IPS-15b (cell line): ENCODE measurements at regions not wholly inside any gene's neighbourhood (a gene's known extent, or its start where the extent isn't known, plus 50 kb on each side); places are given as distances from the start of the nearest gene placed in this dataset.
"Not testable (repeated sequence)": the region's sequence is repeated elsewhere in the genome, so short reads cannot be mapped to it uniquely, and the experiment has no call there.

ENCODE experiments used
- H3K27me3 ChIP-seq: one replicate; pipeline ENCODE4 v1.6.1; 2013; ENCODE audit warnings: low read length; ENCODE audit not compliant: control insufficient read depth, insufficient read depth
- H3K36me3 ChIP-seq: one replicate; pipeline ENCODE4 v1.6.1; 2013; ENCODE audit warnings: low read length; ENCODE audit not compliant: control insufficient read depth, insufficient read depth
- H3K4me1 ChIP-seq: one replicate; pipeline ENCODE4 v1.6.1; 2013; ENCODE audit warnings: mild to moderate bottlenecking, low read length; ENCODE audit not compliant: control insufficient read depth, insufficient read depth
- H3K4me3 ChIP-seq: one replicate; pipeline ENCODE4 v1.5.1; 2013; ENCODE audit warnings: low read depth, low read length
- H3K9ac ChIP-seq: one replicate; pipeline ENCODE4 v1.6.1; 2013; ENCODE audit warnings: low read depth, mild to moderate bottlenecking, low read length
- H3K9me3 ChIP-seq: one replicate; pipeline ENCODE4 v1.6.1; 2013; ENCODE audit warnings: mild to moderate bottlenecking, low read length; ENCODE audit not compliant: control insufficient read depth, insufficient read depth

- no peaks in the 10 kb centered on the region for H3K27me3 ChIP-seq
- H3K9ac ChIP-seq = no peak overlapping the region
- no peaks in the 10 kb centered on the region for H3K9me3 ChIP-seq
- no peaks in the 10 kb centered on the region for H3K36me3 ChIP-seq
- no peaks in the 10 kb centered on the region for H3K4me1 ChIP-seq
- no peak overlapping the region for H3K4me3 ChIP-seq
These were observed 732.9 kb downstream of the TDRD15 start for GRCh38 chr2:21856708-21857107.

GRCh38 chr2:21860907-21861306 is 737.1 kb downstream of the TDRD15 start:
- H3K27me3 ChIP-seq = no peaks in the 10 kb centered on the region
- H3K9ac ChIP-seq = no peak overlapping the region
- no peaks in the 10 kb centered on the region for H3K4me1 ChIP-seq
- H3K36me3 ChIP-seq = no peaks in the 10 kb centered on the region
- H3K4me3 ChIP-seq = no peak overlapping the region
- no peaks in the 10 kb centered on the region for H3K9me3 ChIP-seq

GRCh38 chr2:21866316-21866715 is 742.5 kb downstream of the TDRD15 start:
- H3K4me1 ChIP-seq = no peaks in the 10 kb centered on the region
- H3K36me3 ChIP-seq = no peaks in the 10 kb centered on the region
- H3K9me3 ChIP-seq = no peaks in the 10 kb centered on the region
- H3K9ac ChIP-seq = no peak overlapping the region
- H3K27me3 ChIP-seq = no peaks in the 10 kb centered on the region
- H3K4me3 ChIP-seq = no peak overlapping the region

GRCh38 chr2:21887881-21888280 is 764.1 kb downstream of the TDRD15 start:
- Histone ChIP-seq H3K4me1 (no peaks in the 10 kb centered on the region), H3K36me3 (no peaks in the 10 kb centered on the region), H3K9me3 (no peaks in the 10 kb centered on the region), H3K4me3 (no peak overlapping the region), H3K27me3 (no peaks in the 10 kb centered on the region), H3K9ac (no peak overlapping the region)

GRCh38 chr2:21890041-21890440 is 766.3 kb downstream of the TDRD15 start:
- Histone ChIP-seq H3K9ac (no peak overlapping the region), H3K4me1 (no peaks in the 10 kb centered on the region), H3K4me3 (no peak overlapping the region), H3K27me3 (no peaks in the 10 kb centered on the region), H3K9me3 (no peaks in the 10 kb centered on the region), H3K36me3 (no peaks in the 10 kb centered on the region)

- no peaks in the 10 kb centered on the region for H3K36me3 ChIP-seq
- H3K9ac ChIP-seq = no peak overlapping the region
- no peaks in the 10 kb centered on the region for H3K4me1 ChIP-seq
- no peaks in the 10 kb centered on the region for H3K27me3 ChIP-seq
- no peak overlapping the region for H3K4me3 ChIP-seq
- H3K9me3 ChIP-seq = no peaks in the 10 kb centered on the region
These were observed 766.9 kb downstream of the TDRD15 start for GRCh38 chr2:21890716-21891115.

DNA sequence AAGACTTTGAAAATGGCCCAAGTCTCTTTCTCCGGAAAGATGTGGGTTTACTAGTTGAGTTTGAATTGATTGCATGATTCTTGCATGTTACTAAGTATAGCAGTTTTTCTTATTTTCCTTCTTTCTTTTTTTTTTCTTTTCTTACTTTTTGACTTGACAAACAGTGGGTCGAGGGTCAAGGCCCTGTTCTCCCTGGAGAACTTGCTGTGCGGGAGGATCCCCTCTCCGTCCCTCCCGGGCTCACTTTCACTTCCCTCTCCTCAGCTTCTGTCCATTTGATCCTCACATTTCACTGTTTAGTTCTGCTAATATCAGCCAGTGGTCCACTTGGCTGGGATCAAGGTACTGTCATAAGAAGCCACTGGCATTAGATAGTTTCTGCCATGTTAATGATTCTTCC is 767.4 kb downstream of the TDRD15 start:
- Histone ChIP-seq H3K36me3 (no peaks in the 10 kb centered on the region), H3K4me1 (no peaks in the 10 kb centered on the region), H3K27me3 (no peaks in the 10 kb centered on the region), H3K9ac (no peak overlapping the region), H3K4me3 (no peak overlapping the region), H3K9me3 (no peaks in the 10 kb centered on the region)

- H3K27me3 ChIP-seq = no peaks in the 10 kb centered on the region
- H3K4me3 ChIP-seq = no peak overlapping the region
- H3K9ac ChIP-seq = no peak overlapping the region
- H3K4me1 ChIP-seq = no peaks in the 10 kb centered on the region
- H3K36me3 ChIP-seq = no peaks in the 10 kb centered on the region
- no peaks in the 10 kb centered on the region for H3K9me3 ChIP-seq
These were observed 768.4 kb downstream of the TDRD15 start for GRCh38 chr2:21892140-21892539.

DNA sequence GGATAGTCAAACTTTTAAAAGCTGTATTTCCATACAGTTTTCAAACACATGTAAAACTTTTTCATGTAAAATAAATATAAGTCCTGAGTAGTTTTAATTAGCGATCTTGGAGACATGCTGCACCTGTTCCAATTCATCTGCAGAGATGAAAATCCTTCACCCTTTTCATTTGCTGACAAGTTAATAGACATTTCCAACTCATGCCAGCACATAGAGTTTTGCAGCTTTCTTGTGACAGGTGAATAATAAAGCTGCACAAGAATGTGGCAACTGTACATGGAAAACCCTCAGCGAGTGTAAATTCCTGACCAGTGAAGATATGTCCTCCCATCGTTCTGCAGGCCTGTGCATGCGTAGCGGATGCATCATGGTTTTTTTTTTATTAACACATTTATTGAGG is 771.4 kb downstream of the TDRD15 start:
- no peak overlapping the region for H3K4me3 ChIP-seq
- no peak overlapping the region for H3K9ac ChIP-seq
- H3K9me3 ChIP-seq = no peaks in the 10 kb centered on the region
- H3K27me3 ChIP-seq = no peaks in the 10 kb centered on the region
- H3K36me3 ChIP-seq = no peaks in the 10 kb centered on the region
- no peaks in the 10 kb centered on the region for H3K4me1 ChIP-seq

GRCh38 chr2:21908712-21909380 is 785.1 kb downstream of the TDRD15 start:
- not testable (repeated sequence) for H3K27me3 ChIP-seq, H3K4me3 ChIP-seq, H3K4me1 ChIP-seq

GRCh38 chr2:21910832-21911507 is 787.2 kb downstream of the TDRD15 start:
- Histone ChIP-seq H3K4me1 (no peaks in the 10 kb centered on the region), H3K4me3 (no peak overlapping the region), H3K36me3 (no peaks in the 10 kb centered on the region), H3K27me3 (no peaks in the 10 kb centered on the region), H3K9ac (no peak overlapping the region), H3K9me3 (no peaks in the 10 kb centered on the region)

More at GRCh38 chr2:21908712-21909380, 785.1 kb downstream of the TDRD15 start:
- H3K36me3 ChIP-seq, H3K9me3 ChIP-seq, H3K9ac ChIP-seq: not testable (repeated sequence)

GRCh38 chr2:21912405-21912804 is 788.6 kb downstream of the TDRD15 start:
- Histone ChIP-seq H3K27me3 (no peaks in the 10 kb centered on the region), H3K9ac (no peak overlapping the region), H3K9me3 (no peaks in the 10 kb centered on the region), H3K4me1 (no peaks in the 10 kb centered on the region), H3K36me3 (no peaks in the 10 kb centered on the region), H3K4me3 (no peak overlapping the region)
